C4-2B (cell line): ENCODE measurements at regions not wholly inside any gene's neighbourhood (a gene's known extent, or its start where the extent isn't known, plus 50 kb on each side); places are given as distances from the start of the nearest gene placed in this dataset.

ENCODE experiments used
- ZFX ChIP-seq: fragments of 450-650 bp; IDR thresholded peaks from 2 replicates; pipeline ENCODE4 v1.6.1; 2017
- TF ChIP-seq, protein P1 (sequence below): fragments of 450-650 bp; conservative IDR thresholded peaks from 2 replicates; pipeline ENCODE4 v1.5.1; 2017; ENCODE audit warnings: mild to moderate bottlenecking

DNA sequence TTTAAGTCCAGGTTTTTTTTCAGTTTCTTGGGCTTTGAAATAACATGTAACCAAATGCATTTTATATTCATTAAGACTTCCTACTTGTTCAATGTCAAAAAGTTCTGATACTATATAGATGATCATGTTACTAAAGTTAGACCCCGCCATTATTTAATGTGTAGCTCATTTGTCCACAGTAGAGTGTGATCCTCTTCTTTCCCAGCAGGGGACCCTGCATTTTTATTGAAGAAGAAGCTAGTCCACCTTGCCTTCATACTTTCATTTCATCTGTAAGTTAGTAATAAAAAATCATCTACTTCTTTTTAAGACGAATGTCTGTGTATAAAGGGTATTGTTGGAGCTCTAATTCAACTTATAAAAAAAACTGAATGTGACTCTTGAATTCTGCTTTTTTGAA is 404.6 kb downstream of the SI start:
- TF ChIP-seq, protein P1, sequence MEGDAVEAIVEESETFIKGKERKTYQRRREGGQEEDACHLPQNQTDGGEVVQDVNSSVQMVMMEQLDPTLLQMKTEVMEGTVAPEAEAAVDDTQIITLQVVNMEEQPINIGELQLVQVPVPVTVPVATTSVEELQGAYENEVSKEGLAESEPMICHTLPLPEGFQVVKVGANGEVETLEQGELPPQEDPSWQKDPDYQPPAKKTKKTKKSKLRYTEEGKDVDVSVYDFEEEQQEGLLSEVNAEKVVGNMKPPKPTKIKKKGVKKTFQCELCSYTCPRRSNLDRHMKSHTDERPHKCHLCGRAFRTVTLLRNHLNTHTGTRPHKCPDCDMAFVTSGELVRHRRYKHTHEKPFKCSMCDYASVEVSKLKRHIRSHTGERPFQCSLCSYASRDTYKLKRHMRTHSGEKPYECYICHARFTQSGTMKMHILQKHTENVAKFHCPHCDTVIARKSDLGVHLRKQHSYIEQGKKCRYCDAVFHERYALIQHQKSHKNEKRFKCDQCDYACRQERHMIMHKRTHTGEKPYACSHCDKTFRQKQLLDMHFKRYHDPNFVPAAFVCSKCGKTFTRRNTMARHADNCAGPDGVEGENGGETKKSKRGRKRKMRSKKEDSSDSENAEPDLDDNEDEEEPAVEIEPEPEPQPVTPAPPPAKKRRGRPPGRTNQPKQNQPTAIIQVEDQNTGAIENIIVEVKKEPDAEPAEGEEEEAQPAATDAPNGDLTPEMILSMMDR, result peak; percentile 51
- no peak for TF ChIP-seq ZFX
